GM21367 (cell line): ENCODE measurements at regions not wholly inside any gene's neighbourhood (a gene's known extent, or its start where the extent isn't known, plus 50 kb on each side); places are given as distances from the start of the nearest gene placed in this dataset.

Experiments used
- ATAC-seq: cut with Tn5 transposase; IDR thresholded peaks from one replicate; pipeline ENCODE4 v1.9.1; 2021; ENCODE audit not compliant: unreplicated experiment

DNA sequence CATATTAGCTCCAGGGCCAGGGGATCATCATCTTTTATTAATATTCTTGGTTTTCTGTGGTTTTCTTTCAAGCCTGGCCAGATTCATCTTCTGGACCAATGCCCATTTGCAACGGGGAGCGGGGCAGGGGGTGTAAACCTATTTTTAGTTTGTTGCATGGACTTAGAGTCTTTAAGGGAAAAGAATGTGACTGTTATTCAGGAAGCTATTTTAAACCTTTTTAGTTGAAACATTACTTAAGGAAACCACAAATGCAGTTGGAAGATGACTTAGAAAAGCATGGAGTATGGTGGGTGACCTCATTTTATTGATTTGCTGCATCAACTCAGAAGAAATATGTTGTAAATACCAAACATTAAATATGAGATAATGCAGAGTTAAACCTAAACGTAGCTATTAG, 368.4 kb upstream of the E2F7 start:
- ATAC-seq: no peak

DNA sequence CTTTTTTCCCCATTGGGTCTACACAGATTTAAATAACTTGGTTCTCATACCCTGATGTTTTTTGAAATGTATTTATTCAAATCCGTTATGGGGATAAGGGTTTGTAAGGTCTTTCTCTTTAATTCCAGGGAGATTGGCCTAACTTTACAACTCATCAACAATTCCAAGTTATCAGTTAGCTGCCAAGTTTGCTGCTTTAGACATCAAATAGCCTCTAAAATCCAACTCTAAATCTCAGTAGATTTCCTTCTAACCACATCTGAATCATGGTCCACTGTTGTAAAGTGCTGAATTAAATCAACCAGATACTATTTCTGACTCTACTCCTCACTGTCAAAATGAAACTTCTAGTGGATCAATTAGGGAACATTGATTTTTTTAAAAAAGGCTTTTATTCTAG, 364.1 kb upstream of the E2F7 start:
- no peak for ATAC-seq

DNA sequence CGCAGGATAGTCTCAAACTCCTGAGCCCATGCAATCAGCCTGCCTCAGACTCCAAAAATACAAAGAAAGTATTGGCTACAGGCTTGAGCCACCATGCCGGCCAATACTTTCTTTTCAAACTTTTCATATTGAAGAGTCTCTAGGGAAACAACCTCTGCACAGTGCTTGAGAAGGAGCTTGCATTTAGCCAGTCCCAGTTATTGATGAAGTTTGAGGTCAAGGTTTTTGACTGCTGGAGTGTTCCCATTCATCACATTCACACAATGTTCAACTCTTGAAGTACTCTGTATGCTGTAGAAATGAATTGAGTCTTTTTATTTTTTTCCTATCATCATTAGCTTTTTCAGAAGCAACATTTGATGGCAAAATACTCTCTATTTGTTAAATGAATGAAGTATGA, 355.8 kb upstream of the E2F7 start:
- ATAC-seq: no peak

DNA sequence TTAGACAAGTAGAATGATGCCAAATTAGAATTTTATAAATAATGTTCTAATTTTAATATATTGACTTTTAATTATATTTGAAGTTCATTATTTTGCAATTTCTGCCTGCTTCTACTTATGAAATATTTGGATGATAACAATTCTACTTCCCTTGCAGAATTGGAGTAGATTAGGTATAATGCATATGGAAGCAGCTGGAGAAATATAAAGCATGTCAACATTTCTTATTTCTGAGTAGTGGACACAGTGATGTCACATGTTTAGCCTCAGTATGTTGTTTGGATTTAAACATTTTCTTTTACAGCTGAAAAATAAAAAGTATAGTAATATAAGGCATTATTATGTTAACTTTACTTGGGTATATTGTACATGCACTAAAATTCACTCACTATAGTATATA, 344.2 kb upstream of the E2F7 start:
- no peak for ATAC-seq

DNA sequence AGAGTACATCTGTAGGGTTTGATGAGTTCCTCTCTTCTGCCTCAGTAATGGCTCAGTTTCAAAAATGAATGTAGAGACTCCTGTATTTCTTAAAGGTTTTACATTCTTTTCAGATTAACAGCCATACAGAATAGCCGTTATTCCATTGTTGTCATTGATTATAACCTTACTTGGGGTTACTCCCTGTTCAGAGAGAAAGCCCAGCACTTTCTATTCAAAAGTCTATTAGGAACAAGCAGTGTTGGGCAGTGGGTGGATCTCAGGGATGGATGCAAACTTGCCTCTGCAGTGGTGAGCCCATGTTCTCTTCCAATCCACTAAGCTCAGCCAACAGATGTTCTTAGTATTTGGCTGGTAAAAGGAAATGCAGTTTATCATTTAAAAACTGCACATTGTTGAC, 342.6 kb upstream of the E2F7 start:
- ATAC-seq: no peak

DNA sequence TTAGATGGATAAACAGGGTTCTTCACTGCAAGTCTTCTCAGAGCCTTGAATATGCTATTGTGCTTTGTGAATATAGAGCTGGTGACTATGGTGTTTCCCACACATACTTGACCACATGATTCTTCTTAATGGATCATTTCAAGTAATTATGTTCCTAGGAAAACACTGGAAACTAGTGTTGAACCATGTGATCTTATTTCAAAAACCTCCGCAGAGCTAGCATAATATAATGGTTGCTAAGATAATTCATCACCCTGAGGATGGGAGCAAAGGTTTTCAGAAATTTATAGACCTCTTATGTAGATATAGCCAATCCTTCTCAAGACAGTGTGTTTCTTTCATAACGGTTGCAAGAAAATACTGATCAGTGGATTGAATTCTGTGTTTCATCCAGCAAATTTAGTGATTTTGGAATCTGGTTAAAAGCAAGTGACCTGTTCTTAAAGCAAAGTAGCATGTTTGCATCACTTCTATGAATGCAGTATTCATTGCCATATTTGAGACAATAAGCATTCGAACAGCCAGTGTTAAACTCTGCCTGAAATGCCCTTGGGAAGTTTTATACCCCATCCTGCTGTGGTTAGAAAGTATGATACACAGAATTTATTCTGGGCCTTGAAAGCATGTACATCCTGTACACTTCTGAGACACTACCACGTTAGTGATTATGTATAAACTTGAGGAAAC, 341.0 kb upstream of the E2F7 start:
- no peak for ATAC-seq

DNA sequence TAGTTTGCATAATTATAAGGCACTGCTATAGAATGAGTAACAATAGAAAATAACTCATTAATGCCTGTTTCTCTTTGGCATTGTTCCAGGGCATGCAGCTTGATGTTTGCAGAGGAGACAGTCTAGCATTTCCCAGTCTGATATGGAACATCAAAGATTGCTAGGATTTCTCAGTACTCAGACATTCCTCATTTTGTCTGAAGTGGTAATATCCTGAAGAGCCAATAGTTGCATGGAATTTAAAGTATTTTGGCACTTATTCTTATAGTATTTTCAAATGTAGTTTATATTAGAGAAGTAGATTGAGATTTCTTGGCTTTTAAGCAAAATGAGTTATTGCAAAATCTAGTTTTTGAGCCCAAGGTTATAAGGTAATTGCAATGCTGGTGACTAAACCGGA, 337.3 kb upstream of the E2F7 start:
- ATAC-seq: no peak

DNA sequence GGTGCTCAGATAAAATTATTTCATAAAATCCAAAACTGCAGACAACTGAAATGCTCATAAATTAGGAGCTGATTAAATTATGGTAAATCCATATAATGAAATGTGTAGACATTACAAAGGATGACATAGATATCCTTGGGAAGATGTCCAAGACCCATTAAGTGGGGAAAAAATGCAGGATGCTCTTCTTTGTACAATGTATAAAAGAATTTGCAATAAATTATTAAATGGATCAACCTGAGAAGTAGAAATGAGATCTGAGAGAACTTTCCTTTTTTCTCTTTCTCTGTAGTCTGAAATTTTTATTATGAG, 336.4 kb upstream of the E2F7 start:
- ATAC-seq: no peak

DNA sequence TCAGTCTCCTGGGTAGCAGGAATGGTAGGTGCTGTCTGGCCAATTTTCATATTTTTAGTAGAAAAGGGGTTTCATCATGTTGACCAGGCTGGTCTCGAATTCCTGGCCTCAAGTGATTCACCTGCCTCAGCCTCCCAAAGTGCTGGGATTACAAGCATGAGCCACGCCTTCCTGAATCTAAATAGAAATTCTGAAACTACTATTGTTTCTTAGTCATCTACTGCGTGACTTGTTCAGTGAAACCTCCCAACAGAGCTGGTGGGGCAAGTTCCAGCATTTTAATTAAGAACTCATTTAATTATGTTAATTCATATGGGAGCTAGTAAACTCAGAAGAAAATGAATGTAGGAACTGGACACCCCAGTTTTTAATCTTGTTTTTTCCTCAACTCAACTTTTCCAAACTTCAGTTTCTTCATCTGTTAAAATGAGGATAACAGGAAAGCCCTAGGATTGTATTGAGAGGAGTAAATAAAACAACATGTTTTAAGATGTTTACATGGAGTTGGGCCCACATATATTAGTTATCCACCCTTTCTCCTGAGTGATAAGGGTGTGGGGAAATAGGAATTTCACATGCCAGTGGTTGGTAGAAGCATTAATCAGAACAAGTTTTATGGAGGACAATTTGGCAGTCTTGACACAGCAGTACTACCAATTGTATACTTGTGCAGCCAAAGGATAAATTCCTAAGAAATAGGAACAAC, 335.8 kb upstream of the E2F7 start:
- ATAC-seq: no peak

DNA sequence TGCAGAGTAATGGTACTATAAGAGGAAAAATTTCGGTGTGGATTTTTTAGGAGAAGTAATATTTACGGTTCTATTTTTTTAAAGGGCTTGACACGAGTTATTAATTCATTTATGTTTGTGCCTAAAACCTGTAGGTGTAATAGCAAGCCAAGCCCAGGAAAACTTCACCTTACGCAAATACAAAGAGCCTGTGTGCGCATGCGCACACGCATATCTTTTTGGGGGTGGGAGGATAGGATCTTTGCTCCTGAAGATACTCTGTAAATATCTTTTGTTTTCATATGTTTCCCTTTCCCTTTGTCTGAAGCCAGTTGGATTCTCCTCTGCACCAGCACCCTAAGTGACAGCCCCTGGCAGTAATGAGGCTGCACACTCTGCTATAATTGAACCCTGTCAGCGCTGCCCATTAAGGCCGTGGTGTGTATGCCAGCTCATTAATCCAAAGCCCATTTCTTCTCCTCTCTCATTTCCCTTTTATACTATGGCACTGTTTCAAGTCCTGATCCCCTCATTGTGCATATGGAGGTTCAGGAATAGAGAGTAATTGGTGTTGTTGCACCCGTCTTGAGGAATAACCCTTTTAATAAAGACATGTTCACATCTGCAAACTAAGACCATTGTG, 327.2 kb upstream of the E2F7 start:
- no peak for ATAC-seq

DNA sequence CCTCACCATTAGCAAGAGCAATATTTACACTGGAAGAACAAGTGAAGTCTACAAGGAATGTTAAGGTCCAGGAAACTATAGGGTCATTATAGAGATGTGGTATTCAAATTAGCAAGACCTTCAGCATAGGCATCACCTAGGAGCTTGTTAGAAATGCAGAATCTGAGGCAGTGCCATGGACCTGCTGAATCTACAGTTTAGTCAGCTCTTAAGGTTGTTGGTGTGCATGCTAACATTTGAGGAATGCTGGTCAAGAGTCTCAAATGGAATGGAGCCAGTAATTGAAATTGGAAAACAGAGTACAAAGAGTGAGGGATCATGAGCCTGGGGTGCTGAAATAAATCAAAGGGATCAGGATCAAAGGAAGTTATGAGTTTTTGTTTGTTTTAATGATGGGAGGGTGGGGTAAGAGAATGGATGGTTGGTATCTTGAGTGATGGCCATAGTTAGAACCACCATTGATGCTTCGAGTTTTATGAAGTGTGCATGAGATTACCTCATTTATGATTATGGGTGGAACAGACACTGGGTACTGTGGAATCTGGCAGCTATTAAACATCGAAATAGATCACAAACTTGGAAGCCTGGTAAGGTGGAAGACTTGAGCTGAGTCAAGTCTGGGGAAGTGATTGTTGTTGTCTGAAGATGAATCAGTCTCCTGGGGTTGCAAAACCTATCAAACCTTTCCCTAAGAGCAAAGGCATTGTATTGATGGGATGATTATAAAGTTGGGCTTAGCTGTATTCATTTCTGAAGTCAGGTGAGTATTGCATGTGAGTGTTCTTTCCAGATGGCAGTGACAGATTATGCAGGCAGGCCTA, 323.3 kb upstream of the E2F7 start:
- no peak for ATAC-seq

DNA sequence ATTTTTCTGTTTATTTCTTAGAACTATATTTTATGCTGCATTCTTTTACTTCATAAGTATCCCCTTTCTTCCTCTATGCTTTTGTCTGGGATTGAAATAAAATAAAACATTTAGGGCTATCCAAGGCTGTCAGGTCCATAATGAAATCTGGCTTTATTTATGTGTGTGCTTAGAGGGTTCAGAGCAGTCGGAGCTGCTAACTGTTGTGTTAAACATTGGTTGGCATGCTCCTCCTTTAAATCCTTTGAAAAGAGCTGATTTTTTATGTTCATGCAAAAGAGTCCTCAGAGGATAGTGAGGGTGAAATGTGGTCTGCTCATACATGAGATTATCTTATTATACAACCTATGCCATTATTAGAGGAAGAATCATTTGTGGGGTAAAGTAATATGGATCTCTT, 322.3 kb upstream of the E2F7 start:
- ATAC-seq: no peak

DNA sequence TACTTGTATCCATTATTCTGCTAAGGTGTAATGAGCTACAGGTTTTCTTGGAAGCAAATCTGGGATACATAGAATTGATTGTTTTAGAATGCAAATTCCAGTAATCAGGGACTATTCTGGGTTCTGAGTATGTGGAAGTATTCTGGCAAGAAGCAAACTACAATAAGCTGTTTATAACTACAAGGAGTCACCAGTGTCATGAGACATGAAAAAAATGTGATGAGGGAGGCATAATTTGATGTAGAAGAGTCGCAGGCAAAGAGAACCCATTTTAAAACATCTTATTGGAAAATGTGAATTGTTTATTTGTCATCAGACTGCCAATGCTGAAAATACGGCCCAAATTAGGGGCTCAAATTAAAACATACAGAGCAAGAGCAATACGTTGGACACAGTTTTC, 321.8 kb upstream of the E2F7 start:
- no peak for ATAC-seq

DNA sequence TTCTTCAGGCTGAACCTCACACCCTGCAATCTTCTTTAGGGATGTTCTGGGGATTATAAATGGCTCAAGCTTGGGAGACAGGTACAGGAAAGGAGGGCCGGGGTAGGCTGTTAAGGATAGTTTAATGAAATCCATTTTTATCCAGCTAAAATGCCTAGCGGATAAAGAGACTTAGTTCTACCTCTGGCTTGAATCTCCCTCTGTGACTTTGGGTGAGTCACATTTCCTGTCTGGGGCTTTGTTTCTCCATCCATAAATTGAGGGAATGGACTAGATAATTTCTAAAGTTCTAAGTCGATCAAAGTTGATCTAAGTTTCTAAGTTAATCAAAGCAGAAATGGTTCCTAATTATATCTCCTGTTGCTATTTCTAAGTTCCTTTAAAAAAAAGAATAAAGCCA, 319.6 kb upstream of the E2F7 start:
- ATAC-seq: no peak

DNA sequence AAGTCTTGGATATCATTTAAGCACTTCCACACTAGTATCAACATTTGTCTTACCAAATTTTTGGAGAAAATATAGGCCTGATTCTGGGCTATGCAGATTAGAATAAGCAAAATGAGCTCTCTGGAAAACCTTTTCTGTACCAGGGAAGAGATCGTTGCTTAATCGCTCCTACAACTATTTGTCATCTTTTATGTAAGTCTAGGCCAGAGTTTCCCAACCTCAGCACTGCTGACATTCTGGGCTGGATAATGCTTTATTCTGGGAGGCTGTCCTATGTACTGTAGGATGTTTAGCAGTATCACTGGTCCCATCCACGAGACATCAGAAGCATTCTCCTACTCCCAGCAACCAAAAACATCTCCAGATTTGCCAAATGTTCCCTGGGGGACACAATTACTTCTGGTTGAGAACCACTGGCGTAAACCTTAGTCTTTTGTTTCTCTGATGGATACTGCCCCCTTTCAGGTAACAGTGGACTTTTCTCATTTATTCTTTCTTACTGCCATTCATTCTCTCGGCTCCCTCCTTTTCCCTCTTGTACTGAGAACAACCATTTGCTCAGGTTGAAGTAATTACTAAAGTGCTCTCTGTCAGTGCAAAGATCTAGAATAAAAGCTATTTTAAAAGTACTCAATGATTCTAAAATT, 316.9 kb upstream of the E2F7 start:
- ATAC-seq: no peak

DNA sequence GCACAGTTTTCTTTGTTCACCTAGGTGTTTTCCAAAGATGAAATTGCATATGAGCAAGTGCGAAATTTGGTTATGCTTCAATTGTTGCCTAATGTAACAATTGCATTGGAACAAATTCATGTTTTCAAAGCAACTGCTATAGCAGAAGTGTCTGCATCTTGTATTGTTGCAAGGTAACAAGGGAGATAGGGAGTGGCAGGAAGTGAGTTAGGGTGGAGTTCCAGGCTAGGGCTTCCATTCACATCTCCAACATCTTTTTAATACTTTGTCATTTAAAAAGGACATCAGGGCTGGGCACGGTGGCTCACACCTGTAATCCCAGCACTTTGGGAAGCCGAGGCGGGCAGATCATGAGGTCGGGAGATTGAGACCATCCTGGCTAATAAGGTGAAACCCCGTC, 312.3 kb upstream of the E2F7 start:
- ATAC-seq: no peak

DNA sequence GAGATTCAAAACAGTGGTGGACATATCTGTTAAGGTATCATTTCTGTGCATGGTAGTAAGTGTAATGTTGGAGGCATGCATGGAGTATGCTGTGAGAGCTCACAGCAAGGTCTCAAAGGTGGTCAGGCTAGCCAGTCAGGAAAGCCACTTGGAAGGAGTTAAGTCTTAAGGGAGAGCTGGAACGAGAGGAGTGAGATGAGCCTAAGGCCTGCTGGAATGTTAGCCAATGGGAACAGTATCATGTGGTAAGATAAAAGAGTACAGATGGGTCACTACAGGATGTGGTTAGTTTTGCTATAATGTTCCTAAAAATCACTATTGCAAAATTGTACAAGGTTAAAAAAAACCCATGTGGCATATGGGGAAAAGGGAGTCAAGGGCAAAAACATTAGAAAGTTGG, 311.7 kb upstream of the E2F7 start:
- ATAC-seq: no peak

DNA sequence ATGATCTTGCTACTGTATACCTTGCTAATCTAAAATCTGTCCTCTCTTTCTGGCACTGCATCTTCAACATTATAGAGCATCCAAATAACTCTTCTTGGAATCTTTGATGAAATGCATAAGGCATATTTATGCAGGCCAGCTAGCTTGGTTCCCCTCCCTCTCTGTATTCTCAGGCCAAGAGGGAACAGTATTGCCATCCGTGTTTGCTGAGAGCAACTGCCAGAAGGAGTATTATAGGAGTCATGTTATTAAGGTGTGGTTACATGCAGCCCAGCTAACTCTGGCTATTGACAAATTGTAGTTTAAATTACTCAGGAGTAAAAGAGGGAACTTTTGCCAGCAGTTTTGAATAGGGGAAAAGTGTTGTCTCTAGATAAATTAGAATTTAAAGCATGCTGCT, 309.3 kb upstream of the E2F7 start:
- no peak for ATAC-seq

DNA sequence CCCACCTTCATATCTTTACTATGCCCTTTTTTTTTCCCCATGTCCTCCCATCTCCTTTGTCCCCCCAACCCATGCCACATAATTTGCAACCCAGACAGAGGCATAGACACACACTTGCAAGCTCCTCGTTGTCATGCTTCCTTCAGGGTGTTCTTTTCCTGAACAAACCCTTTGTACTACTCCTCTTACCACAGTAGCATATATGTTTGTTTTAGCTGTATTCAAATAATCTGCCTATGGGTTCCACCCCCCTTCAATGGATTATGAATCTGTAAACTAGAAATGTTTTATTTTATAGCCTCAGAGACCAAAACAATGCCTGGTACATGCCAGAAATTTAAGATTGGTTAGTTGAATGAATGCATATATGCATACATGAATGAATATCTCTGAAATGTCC, 307.1 kb upstream of the E2F7 start:
- no peak for ATAC-seq

DNA sequence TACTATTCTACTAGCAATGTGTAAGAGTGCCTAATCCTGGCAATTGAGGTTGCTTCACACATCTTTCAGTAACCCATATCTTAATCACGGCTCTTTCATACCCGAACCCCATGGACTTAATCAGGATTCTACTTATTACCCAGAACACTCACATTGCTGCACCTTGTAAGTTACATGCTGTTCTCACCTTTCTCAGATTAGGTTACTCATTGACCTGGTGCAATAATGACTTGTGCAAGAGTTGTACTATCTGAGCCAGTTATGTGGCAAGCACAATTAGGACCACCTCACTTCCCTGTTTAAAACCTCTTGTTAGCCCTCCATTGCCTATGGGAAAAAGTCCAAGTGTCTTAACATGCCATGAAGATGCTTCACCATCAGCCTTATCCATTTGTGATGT, 306.7 kb upstream of the E2F7 start:
- ATAC-seq: no peak

DNA sequence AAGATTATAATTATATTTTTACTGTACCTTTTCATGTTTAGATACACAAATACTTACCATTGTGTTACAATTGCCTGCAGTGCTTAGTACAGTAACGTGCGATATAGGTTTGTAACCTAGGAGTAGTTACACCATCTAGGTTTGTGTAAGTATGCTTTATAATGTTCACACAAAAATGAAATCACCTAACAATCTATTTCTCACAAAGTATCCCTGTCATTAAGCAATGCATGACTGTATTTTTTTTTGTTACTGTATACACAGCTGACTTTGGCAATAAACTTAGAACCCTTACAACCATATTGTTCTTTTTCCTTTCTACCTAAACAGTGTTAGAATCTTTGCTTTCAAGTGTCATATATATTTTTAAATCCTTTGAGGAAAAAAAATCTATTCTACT, 303.0 kb upstream of the E2F7 start:
- no peak for ATAC-seq
